GM19372 (cell line): ENCODE measurements at regions not wholly inside any gene's neighbourhood (a gene's known extent, or its start where the extent isn't known, plus 50 kb on each side); places are given as distances from the start of the nearest gene placed in this dataset.
"Not testable (repeated sequence)": the region's sequence is repeated elsewhere in the genome, so short reads cannot be mapped to it uniquely, and the experiment has no call there.

Experiments used
- ATAC-seq: cut with Tn5 transposase; IDR thresholded peaks from one replicate; pipeline ENCODE4 v1.9.1; 2021; ENCODE audit warnings: mild to moderate bottlenecking, low read depth, moderate library complexity; ENCODE audit not compliant: unreplicated experiment

- no peak for ATAC-seq
These were observed 153.9 kb upstream of the CES5A start for GRCh38 chr16:56029026-56029425.

DNA sequence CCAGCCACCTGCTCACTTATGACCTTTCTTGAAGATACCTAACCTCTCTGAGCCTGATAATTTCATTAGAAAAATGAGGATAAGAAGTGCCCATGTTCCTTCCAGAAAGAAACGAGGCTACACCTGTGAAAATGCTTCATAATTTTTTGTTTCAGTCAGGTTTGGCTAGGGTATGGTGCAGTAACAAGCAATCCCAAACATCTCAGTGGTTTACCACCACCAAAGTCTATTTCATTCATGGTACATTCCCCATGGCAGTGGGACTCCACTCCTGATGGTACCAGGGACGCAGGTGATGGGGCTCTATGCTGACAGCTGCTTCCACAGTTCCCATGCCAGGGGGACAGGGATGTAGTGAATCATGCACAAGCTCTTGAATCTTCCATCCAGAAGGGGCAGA lies 147.6 kb upstream of the CES5A start:
- no peak for ATAC-seq

GRCh38 chr16:56019274-56019673 lies 144.1 kb upstream of the CES5A start:
- no peak for ATAC-seq

GRCh38 chr16:56013962-56014552 lies 138.9 kb upstream of the CES5A start:
- no peak for ATAC-seq

GRCh38 chr16:56012482-56012811 lies 137.3 kb upstream of the CES5A start:
- no peak for ATAC-seq

DNA sequence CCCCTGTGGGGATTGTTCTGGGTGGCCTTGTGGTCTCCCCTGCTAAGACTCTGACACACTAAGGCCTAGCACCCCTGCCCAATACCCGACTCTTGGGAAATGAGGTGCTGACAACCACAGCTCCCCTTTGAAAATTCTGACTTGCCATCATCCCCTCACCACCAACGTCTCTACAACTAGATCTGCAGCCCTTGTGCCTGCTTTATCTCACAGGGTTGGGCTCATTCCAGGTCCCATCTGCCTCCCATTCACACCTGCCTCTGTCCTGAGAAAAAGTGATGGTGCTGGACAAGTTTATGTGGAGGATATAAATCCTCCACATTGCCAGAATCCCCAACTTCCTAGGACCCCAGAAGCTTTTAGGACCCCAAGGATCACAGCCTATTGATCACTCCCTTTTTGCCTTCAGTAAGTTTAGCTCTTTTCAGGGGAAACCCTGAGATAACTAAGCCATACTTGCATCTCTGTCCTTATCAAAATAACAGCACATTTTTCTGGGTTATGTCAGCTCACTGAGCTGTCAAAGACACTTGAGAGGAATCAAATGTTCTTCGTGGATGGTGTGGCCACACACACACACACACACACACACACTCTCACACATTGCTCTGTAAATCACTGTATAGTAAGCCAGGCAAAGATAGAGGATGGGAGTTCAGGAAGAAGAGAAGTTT lies 136.8 kb upstream of the CES5A start:
- no peak for ATAC-seq

- ATAC-seq: no peak
These were observed 130.8 kb upstream of the CES5A start for GRCh38 chr16:56005958-56006357.

DNA sequence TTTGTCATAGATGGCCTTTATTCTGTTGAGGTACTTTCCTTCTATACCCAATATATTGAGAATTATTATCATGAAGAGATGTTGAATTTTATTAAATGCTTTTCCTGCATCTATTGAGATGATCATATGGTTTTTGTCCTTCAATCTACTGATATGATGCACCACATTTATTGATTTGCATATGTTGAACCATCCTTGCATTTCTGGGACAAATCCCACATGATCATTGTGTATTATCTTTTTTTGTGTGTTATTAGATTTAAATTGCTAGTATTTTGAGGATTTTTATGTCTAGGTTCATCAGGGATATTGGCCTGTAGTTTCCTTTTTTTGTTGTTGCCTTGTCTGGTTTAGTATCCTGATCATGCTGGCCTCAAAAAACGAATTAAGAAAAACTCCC lies 124.5 kb upstream of the CES5A start:
- no peak for ATAC-seq

DNA sequence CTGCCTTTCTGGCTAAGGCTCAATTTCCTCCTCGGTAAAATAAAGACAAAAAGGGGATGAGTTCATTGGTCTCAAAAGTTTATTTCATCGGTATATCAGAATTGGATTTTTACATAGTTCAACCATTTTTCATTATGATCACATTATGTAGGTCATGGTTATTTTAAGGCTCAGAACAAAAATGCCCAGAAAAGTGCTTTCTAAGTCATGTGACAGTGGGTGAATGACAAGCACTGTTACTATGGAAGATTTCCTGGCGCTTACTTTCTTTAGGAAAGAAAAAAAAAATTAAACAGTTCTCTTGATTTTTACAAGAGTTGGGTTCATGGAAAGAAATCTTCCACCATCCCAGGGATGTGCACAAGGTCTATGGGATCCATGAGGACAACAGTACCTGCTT lies 117.9 kb upstream of the CES5A start:
- no peak for ATAC-seq

DNA sequence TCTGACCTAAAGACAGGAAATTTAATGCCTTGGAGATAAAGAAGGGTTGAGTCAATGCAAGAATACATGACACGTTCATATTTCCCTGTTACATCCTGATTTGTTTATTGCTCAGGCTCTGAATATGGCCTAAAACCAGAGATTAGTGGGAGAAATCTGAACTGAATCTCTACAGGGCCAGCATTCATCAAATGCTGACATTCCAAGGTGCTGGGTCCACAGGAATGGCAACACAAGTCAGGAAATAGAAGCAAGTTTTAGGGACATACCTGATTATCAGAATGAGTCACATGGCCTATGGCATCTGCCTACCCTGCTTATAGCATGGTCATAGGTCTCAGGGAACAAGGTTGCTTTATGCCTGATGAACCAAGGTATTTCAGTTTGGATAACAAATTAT lies 117.4 kb upstream of the CES5A start:
- ATAC-seq: no peak

GRCh38 chr16:55991843-55992242 lies 116.7 kb upstream of the CES5A start:
- no peak for ATAC-seq

- ATAC-seq: no peak
These were observed 114.4 kb upstream of the CES5A start for GRCh38 chr16:55989569-55989907.

DNA sequence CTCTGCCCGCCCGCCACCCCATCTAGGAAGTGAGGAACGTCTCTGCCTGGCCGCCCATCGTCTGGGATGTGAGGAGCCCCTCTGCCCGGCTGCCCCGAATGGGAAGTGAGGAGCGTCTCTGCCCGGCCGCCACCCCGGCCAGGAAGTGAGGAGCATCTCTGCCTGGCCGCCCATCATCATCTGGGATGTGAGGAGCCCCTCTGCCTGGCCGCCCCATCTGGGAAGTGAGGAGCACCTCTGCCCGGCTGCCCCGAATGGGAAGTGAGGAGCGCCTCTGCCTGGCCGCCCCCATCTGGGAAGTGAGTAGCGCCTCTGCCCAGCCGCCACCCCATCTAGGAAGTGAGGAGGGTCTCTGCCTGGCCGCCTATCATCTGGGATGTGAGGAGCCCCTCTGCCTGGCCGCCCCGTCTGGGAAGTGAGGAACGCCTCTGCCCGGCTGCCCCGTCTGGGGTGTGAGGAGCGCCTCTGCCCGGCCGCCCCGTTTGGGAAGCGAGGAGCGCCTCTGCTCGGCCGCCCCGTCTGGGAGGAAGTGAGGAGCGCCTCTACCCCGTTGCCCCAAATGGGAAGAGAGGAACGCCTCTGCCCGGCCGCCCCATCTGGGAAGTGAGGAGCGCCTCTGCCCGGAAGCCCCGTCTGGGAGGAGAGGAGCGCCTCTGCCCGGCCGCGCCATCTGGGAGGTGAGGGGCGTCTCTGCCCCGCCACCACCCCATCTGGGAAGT lies 113.8 kb upstream of the CES5A start:
- not testable (repeated sequence) for ATAC-seq

- ATAC-seq: no peak
These were observed 112.8 kb upstream of the CES5A start for GRCh38 chr16:55988013-55988412.

- ATAC-seq: no peak
These were observed 107.4 kb upstream of the CES5A start for GRCh38 chr16:55982597-55982996.

DNA sequence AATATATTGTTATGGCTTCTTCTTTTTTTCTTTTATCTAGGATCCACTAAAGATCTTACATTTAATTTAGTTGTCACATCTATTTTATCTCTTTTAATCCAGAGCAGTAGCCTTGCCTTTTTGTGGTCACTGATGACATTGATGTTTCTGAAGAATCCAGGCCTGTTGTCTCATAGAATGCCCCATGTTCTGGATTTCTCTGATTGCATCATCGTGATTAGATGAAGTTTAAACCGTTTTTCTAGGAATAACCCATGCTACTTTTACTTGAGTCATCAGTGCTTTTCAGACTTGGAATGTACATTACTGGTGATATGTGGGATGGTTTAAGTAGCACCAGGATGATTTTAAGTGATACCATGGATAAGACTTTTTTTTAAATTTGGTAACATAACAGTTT lies 106.4 kb upstream of the CES5A start:
- no peak for ATAC-seq

DNA sequence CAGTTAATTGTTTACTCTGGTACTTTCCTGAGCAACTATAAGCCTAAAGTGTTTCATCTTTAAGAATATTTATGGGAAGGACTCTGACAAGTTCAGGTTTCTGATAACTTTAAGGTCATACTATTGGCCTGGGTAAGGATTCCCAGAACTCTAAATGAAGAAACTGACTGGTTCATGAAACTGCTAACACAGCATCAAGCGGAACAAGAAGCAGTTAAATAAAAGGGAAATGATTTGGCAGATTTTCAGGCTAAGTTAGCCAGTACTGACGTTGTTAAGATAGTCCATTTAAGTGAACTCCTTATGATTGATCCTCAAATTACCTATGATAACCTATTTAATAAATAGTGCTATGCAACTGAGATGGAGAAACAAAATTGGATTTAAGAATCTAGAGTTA lies 101.6 kb upstream of the CES5A start:
- no peak for ATAC-seq

DNA sequence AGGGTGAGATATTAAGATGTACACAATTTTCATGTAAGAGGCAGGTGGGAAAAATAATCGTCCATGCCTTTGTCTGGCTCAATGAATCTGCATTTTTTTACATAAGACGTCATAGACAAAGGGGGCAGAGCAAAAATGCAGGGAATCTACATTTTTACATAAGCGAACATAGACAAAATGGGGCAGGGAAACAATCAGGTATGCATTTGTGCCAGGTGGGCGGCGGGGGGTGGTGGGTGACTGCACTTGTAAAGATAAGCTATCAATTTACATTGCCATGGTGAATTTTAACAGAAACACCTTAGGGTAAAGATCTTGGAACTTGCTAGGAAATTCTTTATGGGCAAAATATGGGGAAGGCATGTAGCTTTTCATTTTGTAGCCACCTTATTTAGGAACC lies 96.3 kb upstream of the CES5A start:
- ATAC-seq: no peak

DNA sequence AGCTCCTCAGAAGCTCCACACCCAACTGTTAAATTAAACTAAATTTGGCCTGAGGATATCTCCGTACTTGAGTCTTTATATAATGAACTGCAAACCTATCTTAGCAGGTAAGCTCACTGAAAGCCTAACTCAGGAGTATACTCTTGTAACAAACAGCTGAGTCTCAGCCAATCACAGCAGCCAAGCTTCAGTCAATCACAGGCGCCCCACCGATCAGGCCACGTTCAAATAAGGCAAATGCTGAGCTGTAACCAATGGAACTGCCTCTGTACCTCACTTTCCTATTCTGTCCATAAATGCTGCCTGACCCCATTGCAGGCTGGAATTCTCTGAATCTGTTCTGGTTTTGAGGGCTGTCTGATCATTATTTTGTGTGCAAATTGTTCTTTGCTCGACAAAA lies 93.0 kb upstream of the CES5A start:
- ATAC-seq: no peak

GRCh38 chr16:55964923-55965475 lies 89.8 kb upstream of the CES5A start:
- no peak for ATAC-seq

DNA sequence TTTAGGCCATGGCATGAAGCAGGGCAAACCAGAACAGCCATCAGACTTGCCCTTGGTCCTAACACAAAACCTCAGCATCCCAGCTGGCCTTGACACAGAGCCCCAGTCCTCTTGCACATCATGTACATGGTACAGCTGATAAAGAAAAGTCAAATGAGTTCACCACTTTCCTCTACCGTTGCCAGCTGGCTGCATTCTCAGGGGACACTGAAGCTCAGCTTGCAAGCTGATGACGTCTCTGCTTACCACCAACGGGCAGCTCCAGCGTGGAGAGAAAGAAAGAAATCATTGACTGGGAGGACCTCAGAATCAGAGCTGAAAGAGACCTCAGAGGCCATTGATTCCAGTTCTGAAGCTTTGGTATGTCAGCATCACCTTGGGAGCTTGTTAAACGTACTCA lies 80.7 kb upstream of the CES5A start:
- no peak for ATAC-seq

DNA sequence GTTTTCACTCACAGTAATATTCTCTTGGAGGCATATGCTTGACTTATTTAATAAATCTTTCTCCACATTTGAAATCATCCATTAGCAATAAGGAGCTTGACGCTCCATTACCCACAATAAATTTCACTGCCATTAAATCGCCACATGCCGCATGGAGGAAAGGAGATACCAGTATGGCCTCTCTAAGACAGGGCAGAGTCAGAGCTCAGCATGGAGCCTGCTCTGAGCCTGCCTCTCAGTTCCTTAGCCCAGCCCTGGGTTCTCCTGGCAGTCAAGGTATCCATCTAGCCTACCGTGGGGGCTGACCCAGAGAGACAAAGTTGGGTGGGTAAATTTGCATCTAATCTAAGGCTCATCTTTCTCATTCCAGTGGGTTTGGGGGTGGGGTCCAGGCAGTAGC lies 80.3 kb upstream of the CES5A start:
- ATAC-seq: no peak
